Activated naive CD8-positive, alpha-beta T cell treated with anti-CD3 and anti-CD28 coated beads, Interleukin-2, amount 50 U/mL, for 16 hours (primary cell): ENCODE measurements at regions not wholly inside any gene's neighbourhood (a gene's known extent, or its start where the extent isn't known, plus 50 kb on each side); places are given as distances from the start of the nearest gene placed in this dataset.
"Not testable (repeated sequence)": the region's sequence is repeated elsewhere in the genome, so short reads cannot be mapped to it uniquely, and the experiment has no call there.

Experiments used
- DNase-seq: peaks from one replicate; pipeline ENCODE4 v3.0.0-alpha.2; 2020; ENCODE audit warnings: low read depth, low spot score

DNA sequence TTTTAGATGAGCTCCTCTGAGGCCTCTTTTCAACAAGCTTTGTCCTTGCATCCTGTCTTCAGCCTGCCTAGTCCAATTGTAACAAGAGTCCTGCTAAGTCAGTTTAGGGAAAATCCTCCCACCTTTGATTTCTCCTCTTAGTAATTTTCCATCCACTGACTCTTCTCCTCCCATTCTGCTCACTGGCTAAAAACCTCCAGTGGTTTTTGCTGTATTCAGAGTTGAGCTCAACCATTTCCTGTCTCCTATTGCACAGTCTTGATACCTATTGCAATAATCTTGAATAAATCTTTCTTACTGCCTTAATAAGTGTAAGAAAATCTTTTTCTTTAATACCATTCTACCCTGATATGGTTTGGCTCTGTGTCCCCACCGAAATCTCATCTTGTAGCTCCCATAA lies 117.8 kb upstream of the ENPP6 start:
- no peak for DNase-seq

DNA sequence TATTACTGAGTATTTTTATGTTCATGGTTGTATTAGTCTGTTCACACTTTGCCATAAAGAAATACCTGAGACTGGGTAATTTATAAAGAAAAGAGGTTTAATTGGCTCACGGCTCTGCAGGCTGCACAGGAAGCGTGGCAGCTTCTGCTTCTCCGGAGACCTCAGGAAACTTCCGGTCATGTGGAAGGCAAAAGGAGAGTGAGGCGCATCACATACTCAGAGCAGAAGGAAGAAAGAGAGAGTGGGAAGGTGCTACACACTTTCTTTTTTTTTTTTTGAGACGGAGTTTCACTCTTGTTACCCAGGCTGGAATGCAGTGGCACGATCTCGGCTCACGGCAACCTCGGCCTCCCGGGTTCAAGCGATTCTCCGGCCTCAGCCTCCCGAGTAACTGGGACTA lies 115.8 kb upstream of the ENPP6 start:
- DNase-seq = not testable (repeated sequence)

DNA sequence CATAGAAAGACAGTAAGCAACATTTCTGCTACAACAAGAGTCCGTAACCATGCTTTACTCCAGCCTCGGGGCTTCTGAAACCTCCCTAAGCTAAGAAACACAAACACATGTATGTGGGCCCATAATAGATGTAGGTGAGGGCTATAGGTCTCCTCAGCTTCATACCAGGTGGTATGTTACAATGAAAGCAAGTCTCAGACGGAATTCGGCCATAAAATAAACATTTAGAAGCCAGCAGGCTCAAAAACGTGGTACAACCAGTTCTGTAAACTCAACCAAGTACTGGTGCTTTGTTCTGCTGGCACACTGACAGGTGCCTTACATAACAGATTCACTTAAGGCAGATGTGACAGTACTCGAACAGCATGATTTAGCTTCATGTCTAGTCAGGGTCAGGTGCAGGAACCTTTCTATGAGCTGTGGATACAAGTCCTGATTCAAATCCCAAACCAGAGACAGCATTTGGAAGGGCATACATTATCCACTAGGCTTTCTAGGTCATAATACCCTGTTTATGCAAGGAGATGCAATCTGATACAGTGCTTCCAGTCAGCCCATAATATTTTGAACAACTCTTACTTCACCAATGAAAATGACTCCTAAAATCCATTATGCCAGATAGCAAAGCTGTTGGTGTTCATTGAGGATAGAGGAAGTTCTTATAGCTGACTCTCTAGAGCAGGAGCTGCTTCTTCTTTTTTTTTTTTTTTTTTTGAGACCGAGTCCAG lies 113.8 kb upstream of the ENPP6 start:
- no peak for DNase-seq

DNA sequence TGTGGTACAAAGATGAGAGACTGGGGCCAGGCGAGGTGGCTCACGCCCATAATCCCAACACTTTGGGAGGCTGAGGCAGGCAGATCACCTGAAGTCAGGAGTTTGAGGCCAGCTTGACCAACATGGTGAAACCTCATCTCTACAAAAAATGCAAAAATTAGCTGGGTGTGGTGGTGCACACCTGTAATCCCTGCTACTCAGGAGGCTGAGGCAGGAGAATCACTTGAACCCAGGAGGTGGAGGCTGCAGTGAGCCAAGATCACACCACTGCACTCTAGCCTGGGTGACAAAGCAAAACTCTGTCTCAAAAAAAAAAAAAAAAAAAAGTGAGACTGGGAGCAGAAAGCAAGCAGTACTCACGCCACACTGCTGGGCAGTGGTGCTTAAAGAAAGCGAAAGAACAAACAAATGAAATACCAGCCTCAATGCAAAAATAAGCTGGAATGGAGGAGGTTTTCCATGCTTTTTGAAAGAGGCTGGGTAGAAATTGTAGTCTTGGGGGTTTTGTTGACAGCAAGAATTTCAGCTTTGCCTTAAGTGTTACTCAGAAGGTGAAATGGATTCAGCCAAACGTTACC lies 112.9 kb upstream of the ENPP6 start:
- DNase-seq = not testable (repeated sequence)

DNA sequence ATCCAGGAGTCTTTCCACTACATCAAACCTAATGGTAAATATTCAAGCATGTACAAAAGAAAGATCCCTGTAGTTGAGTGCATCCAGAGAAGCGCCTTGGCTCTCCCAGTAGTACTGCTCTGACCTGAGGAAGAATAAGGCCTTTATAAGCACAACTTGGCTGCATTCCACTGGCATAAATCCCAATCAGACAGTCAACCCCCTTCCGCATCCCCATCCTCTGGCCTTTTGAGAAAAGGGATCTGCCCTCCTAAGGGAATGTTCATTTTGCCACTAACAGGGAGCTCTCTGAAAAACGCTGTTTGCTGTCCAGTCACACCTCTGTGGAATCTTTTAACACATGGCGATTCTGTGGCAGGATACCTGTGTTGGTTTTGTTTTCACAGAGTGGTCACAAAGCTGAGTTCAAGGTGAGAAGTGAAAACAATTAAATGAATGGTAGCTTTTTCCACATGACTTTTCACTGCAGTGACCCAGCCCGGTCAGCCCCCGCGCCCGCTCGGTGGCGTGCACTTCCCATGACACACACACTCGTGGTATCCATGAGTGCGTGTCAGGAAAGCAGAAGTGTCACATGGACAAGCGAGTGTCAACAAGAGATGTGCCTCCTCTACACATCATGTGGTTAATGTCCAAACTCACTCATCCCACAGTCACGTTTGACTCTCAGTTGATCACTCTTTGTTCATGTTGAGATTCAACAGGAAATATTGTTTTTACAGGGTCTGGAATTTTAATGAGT lies 112.2 kb upstream of the ENPP6 start:
- DNase-seq = no peak

GRCh38 chr4:184329235-184329634 lies 111.6 kb upstream of the ENPP6 start:
- DNase-seq = no peak

- DNase-seq = no peak
These were observed 110.5 kb upstream of the ENPP6 start for GRCh38 chr4:184328022-184328736.

DNA sequence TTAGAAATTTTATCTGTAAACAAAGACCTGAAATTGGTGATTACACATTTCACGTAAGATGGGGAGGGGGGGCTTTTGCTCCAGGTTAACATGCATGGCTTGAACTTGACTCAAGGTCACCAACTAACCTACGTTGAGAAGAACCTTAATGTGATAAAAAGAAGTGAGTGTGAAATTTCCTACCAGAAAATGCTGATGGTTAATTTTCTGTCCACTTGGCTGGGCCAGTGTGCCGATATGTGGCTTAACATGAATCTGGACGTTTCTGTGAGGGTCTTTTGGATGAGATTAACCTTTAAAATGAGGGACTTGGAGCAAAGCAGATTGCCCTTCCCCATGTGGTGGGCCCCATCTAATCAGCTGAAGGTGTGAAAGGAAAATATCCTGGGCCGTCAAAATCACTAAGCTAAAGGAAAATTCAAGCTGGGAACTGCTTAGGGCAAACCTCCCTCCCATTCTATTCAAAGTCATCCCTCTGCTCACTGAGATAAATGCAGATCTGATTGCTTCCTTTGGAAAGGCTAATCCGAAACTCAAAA lies 107.3 kb upstream of the ENPP6 start:
- no peak for DNase-seq

DNA sequence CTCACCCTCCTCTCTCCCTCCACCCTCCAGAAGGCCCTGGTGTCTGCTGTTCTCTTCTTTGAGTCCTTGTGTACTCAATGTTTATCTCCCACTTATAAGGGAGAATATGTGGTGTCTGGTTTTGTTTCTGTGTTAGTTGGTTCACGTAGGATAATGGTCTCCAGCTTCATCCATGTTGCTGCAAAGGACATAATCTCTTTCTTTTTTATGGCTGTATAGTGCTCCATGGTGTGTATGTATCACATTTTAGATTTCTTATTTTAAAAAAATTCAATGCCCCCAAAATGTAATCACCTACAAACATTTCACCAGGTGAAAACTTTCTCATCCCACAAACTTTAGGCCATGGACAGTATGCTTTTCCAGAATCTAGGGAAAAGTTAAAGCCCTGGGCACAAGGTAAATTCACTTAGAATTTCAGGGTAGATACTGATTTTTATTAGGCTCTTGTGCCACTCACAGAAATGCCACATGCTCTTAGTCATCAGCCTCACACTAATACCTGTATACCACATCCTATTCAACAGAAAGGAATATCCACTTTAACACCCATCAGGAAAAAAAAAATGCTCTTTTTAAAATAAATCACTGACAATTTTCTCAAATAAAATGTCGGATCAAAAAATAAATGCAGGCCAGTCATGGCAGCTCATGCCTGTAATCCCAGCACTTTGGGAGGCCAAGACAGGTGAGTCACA lies 104.8 kb upstream of the ENPP6 start:
- DNase-seq = no peak

DNA sequence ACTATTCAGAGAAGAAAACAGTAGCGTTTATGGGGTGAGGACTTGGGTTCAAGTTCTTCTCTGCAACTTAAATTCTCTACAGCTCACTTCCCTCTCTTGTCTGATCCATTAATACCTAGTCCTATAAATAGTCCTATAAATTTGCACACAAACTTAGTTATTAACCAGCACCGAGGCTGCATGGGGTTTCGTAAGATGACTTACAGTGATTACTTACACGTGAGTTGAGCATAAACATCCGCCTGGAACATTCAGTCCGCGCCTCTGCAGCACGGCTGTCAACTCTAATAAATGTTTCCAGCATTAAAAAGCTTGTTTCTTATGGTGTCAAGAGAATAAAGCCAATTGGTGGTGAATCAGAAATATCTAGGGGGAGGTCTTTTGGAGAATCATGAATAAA lies 103.0 kb upstream of the ENPP6 start:
- no peak for DNase-seq

GRCh38 chr4:184318852-184319251 lies 101.2 kb upstream of the ENPP6 start:
- no peak for DNase-seq

DNA sequence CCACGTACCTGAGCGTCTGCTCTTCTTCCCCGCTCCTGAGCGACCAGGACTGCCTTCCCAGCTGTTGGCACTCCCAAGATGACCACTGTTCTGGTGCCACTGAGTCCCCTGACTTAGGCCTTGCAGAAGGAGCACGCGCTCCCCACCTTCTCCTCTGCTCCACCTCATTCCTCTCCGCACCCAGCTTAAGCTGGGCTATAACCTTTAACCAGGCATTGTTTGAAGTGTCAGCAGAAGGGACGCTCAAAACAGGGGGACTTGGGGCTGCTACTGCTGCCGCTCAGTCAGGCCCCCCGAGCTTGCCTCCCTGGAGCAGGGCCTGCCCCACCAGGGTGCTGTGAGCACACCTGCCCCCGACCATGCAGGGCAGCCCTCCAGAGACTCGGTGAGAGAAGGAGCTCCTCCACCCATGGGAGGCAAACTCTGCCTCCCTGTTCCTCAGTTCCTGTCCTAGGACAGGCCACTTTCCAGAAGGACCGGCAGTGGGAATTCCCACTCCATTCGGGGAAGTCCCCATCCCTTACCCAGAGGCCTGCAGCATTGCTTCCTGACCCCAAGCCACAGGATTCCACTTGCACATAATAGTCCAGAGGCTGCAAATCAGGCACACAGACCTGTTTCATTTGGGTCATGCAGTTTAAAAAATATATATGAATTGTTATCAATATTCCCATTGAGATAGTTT lies 99.7 kb upstream of the ENPP6 start:
- no peak for DNase-seq

DNA sequence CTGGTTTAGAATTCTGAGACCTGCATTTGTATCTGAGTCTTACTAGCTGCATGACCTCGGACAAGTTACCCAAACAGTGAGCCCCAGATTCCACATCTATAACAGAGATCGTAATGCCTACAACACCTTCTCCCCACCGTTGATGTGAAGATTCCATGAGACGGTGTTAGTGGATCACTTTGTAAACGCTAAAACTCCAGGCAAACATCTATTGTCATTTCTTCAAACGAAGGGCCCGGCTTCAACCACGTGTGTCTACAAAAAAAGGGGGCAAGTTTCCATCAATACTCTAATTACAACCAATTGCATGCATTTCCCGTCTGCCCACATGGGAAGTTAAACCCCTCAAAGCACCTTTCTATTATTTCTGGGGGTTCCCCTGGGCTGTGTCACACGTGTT lies 99.1 kb upstream of the ENPP6 start:
- no peak for DNase-seq

- DNase-seq = no peak
These were observed 98.1 kb upstream of the ENPP6 start for GRCh38 chr4:184315675-184316359.

DNA sequence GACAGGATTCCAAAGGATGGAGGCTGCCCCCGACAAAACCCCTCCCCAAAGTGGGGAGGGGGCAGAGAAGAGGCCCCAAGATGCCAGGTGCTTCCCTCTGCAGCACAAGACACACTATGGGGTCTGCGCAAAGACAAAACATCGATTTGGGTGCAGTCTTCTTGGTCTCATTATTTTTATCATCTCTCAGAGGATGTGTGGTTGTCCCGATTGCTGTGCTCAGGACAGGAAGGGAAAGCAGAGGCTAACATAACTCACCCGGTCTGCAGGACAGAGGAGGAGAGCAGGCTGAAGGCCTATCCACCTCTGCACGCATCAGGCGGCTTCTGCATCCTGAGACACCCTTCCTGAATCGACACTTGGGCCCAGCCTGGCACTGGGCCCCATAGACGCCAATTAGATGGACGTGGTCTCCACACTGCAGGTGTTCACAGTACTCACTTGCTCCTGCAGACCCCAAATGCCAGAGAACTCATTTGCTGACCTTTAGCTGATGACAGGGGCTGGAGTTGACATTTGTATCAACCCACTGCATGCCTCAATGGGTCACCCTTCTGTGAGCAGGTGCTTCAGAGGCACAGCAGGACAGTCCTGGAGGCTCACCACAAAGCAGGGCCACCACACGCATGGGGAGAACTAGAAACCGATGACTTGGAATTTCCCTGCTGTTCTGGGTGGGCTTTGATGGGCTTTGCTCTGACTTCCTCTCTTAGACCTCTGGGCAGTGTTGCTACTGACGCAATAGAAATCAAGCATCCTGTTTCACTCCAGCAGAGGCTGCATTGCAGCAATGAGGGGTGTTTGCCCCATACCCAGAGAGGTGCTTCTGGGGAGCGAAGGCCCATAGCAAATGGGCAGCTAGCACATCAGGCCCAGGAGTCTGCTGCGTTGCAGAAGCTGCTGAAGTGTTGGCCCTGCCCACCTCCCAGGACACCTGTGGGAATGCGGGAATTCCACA lies 96.3 kb upstream of the ENPP6 start:
- no peak for DNase-seq

GRCh38 chr4:184313058-184313581 lies 95.4 kb upstream of the ENPP6 start:
- DNase-seq = no peak

GRCh38 chr4:184312126-184312525 lies 94.5 kb upstream of the ENPP6 start:
- no peak for DNase-seq

GRCh38 chr4:184310881-184311709 lies 93.4 kb upstream of the ENPP6 start:
- DNase-seq = no peak
